ENCODE measurements at regions not wholly inside any gene's neighbourhood (a gene's known extent, or its start where the extent isn't known, plus 50 kb on each side); places are given as distances from the start of the nearest gene placed in this dataset.

GRCh38 chr2:147398301-147398700 is 446.5 kb upstream of the ACVR2A start:
- Histone ChIP-seq H3K27ac (no peak overlapping the region), H3K4me3 (no peak overlapping the region), H3K27me3 (no peaks in the 10 kb centered on the region), H3K9me3 (no peaks in the 10 kb centered on the region), H3K4me1 (no peaks in the 10 kb centered on the region), H3K36me3 (no peaks in the 10 kb centered on the region)
- TF ChIP-seq CTCF (IDR thresholded peaks at IDR 0.05): no peak
- TF ChIP-seq POLR2A (IDR thresholded peaks at IDR 0.05): no peak
- DNase-seq: no peak

GRCh38 chr2:147396890-147397289 is 447.9 kb upstream of the ACVR2A start:
- Histone ChIP-seq H3K27ac (no peak overlapping the region), H3K27me3 (no peaks in the 10 kb centered on the region), H3K36me3 (no peaks in the 10 kb centered on the region), H3K4me1 (no peaks in the 10 kb centered on the region), H3K9me3 (no peaks in the 10 kb centered on the region), H3K4me3 (no peak overlapping the region)
- TF ChIP-seq CTCF (IDR thresholded peaks at IDR 0.05) (no peak), POLR2A (IDR thresholded peaks at IDR 0.05) (no peak)
- DNase-seq: no peak

DNA sequence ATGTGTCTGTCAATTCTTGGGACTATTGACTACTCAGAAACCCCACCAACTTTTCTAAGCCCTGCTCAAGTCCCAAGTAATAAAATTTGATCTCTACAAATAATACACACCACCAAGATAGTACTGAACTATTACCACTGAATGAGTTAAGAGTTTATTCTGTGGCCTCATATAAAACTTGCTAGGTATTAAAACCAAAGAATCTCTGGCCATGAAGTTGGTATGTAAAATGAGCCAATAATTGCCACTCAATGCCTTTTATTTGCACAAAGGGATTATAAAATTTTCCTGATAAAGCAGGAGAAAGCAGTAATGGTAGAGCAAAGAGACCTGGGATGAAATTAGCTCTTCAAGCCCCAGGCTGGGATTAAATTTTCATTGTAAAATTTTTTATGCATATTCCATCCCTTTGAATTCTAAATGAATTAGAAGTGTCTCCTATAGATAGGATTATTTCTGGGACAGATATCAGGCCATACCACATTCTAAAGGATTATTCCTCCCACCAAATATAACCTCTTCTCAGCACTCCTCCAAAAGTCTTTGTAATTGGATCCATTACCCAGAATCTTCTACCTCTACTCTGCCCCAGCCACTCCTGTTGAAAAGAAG is 450.5 kb upstream of the ACVR2A start:
- Histone ChIP-seq H3K4me3 (no peak overlapping the region), H3K36me3 (no peaks in the 10 kb centered on the region), H3K9me3 (no peaks in the 10 kb centered on the region), H3K4me1 (no peaks in the 10 kb centered on the region), H3K27ac (no peak overlapping the region), H3K27me3 (no peaks in the 10 kb centered on the region)
- no peak for TF ChIP-seq POLR2A (IDR thresholded peaks at IDR 0.05)
- TF ChIP-seq CTCF (IDR thresholded peaks at IDR 0.05): no peak
- DNase-seq: no peak

DNA sequence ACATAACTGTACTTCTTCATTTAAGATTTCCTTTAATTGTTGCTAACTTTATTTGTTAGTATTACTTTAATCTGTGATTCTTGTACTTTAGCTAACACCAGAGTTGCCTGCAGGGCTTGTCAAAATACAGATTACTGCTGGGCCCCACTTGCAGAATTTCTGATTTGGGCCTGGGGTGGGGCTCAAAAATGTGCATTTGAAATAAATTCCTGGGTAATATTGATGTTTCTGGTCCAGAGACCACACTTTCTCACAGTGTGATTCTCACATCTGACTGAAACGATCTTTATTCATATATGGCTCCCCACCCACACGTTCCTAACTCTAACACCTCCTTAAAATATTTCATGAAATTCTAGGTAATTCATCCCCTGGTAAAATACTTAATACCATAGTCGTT is 452.6 kb upstream of the ACVR2A start:
- TF ChIP-seq CTCF (IDR thresholded peaks at IDR 0.05): no peak
- TF ChIP-seq POLR2A (IDR thresholded peaks at IDR 0.05): no peak

DNA sequence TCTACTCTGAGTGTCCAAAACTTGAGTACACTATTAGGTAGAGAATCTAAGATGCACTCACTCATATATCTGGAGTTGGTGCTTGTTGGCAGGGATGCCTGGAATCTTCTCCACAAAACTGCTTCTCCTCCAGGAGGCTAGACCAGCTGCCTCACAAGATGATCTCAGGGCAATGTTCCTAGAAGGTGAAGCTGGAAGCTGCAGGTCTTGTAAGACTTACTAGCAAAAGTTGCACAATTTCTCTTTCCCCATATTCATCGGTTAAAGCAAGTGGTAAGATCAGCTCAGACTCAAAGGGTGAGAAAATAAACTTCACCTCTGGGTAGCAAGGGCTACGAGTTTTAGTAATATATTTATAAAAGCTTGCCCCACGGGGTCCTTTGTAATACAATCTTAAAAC is 454.4 kb upstream of the ACVR2A start:
- Histone ChIP-seq H3K27ac (no peak overlapping the region), H3K4me1 (no peaks in the 10 kb centered on the region), H3K4me3 (no peak overlapping the region), H3K36me3 (no peaks in the 10 kb centered on the region), H3K9me3 (no peaks in the 10 kb centered on the region), H3K27me3 (no peaks in the 10 kb centered on the region)
- DNase-seq: no peak
- TF ChIP-seq CTCF (IDR thresholded peaks at IDR 0.05): no peak

More for the DNA sequence above, 452.6 kb upstream of the ACVR2A start:
- H3K27ac ChIP-seq: no peak overlapping the region
- no peak overlapping the region for H3K4me3 ChIP-seq
- H3K9me3 ChIP-seq: no peaks in the 10 kb centered on the region
- H3K4me1 ChIP-seq: no peaks in the 10 kb centered on the region
- H3K36me3 ChIP-seq: no peaks in the 10 kb centered on the region
- no peaks in the 10 kb centered on the region for H3K27me3 ChIP-seq
- DNase-seq: no peak

DNA sequence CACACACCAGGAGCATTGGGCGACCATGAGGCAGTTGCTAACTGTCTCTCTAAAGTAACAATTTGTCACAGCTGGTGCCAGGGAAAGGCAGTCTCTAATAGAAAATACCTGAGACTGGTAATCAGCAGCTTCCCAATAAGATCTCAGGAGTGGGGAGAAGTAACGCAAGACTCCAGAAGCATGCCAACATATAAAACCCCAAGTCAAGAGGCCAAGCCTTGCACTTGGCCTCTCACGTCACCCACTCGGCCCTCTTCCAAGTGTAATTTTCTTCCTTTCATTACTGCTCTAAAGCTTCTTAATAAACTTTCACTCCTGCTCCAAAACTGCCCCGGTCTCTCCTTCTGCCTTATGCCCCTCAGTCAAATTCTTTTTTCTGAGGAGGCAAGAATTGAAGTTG is 455.6 kb upstream of the ACVR2A start:
- no peak for DNase-seq
- Histone ChIP-seq H3K4me3 (no peak overlapping the region), H3K27ac (no peak overlapping the region), H3K9me3 (no peaks in the 10 kb centered on the region), H3K4me1 (no peaks in the 10 kb centered on the region), H3K27me3 (no peaks in the 10 kb centered on the region), H3K36me3 (no peaks in the 10 kb centered on the region)
- TF ChIP-seq CTCF (IDR thresholded peaks at IDR 0.05) (no peak), POLR2A (IDR thresholded peaks at IDR 0.05) (no peak)

All from Peyer's patch (tissue), 4 donors.